Endothelial cell of umbilical vein (primary cell): ENCODE measurements at regions not wholly inside any gene's neighbourhood (a gene's known extent, or its start where the extent isn't known, plus 50 kb on each side); places are given as distances from the start of the nearest gene placed in this dataset.

Source experiments
- CTCF ChIP-seq, 2 donors: IDR thresholded peaks; 1 replicate in 1 of 2; 2 replicates in 1 of 2; pipeline ENCODE4 v1.5.1; 2011; ENCODE audit warnings: low read length in 2 of 2, mild to moderate bottlenecking in 2 of 2, moderate library complexity in 2 of 2, control low read depth in 1 of 2, inconsistent platforms in 1 of 2, low read depth in 1 of 2; ENCODE audit not compliant: insufficient read depth in 1 of 2; ENCODE audit errors: extremely low read depth in 1 of 2
- EZH2 ChIP-seq: IDR thresholded peaks from 2 replicates; pipeline ENCODE4 v1.6.1; 2012; ENCODE audit warnings: borderline replicate concordance, low read depth, mild to moderate bottlenecking, moderate library complexity, low read length, inconsistent platforms; ENCODE audit not compliant: severe bottlenecking
- FOS ChIP-seq: IDR thresholded peaks from 2 replicates; pipeline ENCODE4 v1.6.1; 2011; ENCODE audit warnings: mild to moderate bottlenecking, low read length, moderate library complexity, borderline replicate concordance; ENCODE audit not compliant: insufficient read depth
- MAX ChIP-seq: IDR thresholded peaks from 2 replicates; pipeline ENCODE4 v1.6.1; 2011; ENCODE audit not compliant: insufficient read depth, insufficient read length
- MYC ChIP-seq: IDR thresholded peaks from one replicate; pipeline ENCODE4 v1.6.1; 2011; ENCODE audit warnings: mild to moderate bottlenecking, low read depth, low read length
- POLR2A ChIP-seq: IDR thresholded peaks from 2 replicates; pipeline ENCODE4 v1.6.1; 2012; ENCODE audit warnings: low read depth, mild to moderate bottlenecking, control low read depth, low read length
- POLR2AphosphoS5 ChIP-seq: IDR thresholded peaks from 2 replicates; pipeline ENCODE4 v1.6.1; 2012; ENCODE audit warnings: low read depth, mild to moderate bottlenecking, control low read depth, low read length, moderate library complexity; ENCODE audit not compliant: insufficient read depth

GRCh38 chr5:158573829-158574228, 525.9 kb downstream of the EBF1 start:
- TF ChIP-seq CTCF (IDR thresholded peaks at IDR 0.05; ENCODE audit: extremely low read depth in 1 of 2, insufficient read depth in 1 of 2, low read depth in 1 of 2, low read length in 2 of 2): no peak
- no peak for TF ChIP-seq POLR2A
- no peak for TF ChIP-seq POLR2AphosphoS5
- no peak for TF ChIP-seq MAX
- TF ChIP-seq FOS: no peak
- no peak for TF ChIP-seq MYC
- no peak for TF ChIP-seq EZH2
